IMR-90 (cell line): ENCODE measurements at regions not wholly inside any gene's neighbourhood (a gene's known extent, or its start where the extent isn't known, plus 50 kb on each side); places are given as distances from the start of the nearest gene placed in this dataset.

Experiments
- ATAC-seq: fragments of 200-7000 bp; cut with Tn5 transposase; 2 replicates; pipeline ENCODE4 v1.9.1; 2020; ENCODE audit warnings: low read depth, mild to moderate bottlenecking, moderate library complexity
- BruUV-seq: library from RNA; stranded (reverse); fragments of 400-500 nt; replicated peaks from 2 replicates; lab custom pipeline; 2021; lab: Mats Ljungman, UMichigan
- CTCF ChIA-PET: fragments of 300-600 bp; formaldehyde crosslinking; extraction: SDS; loops from one replicate; lab custom pipeline; 2021; ENCODE audit warnings: antibody characterized with exemption; lab: Yijun Ruan, JAX
- POLR2A ChIA-PET: fragments of 300-600 bp; sonication (Branson Sonifier 250); formaldehyde crosslinking; loops from one replicate; lab custom pipeline; 2022; ENCODE audit warnings: antibody characterized with exemption; ENCODE audit not compliant: unreplicated experiment; lab: Charles Lee
- DNase-seq: peaks from one replicate; pipeline ENCODE4 v3.0.0; 2013
- H2AFZ ChIP-seq: replicated peaks from 2 replicates; pipeline ENCODE3; 2013; ENCODE audit warnings: low read length, mild to moderate bottlenecking; ENCODE audit not compliant: poor library complexity
- H2AK5ac ChIP-seq: 2 replicates; pipeline ENCODE4 v1.6.1; 2013; ENCODE audit warnings: low read depth, low read length, inconsistent platforms
- H2AK9ac ChIP-seq: replicated peaks from 2 replicates; pipeline ENCODE3; 2013; ENCODE audit warnings: mild to moderate bottlenecking, low read depth, low read length, moderate library complexity; ENCODE audit not compliant: poor library complexity
- H2BK120ac ChIP-seq: 2 replicates; pipeline ENCODE4 v1.6.1; 2013; ENCODE audit warnings: low read depth, low read length, inconsistent platforms
- H2BK15ac ChIP-seq: 3 replicates; pipeline ENCODE4 v1.6.1; 2013; ENCODE audit warnings: low read depth, low read length, inconsistent platforms
- H2BK20ac ChIP-seq: 2 replicates; pipeline ENCODE4 v1.6.1; 2013; ENCODE audit warnings: low read depth, mild to moderate bottlenecking, inconsistent platforms, low read length, moderate library complexity
- H2BK5ac ChIP-seq: 2 replicates; pipeline ENCODE4 v1.6.1; 2013; ENCODE audit warnings: mild to moderate bottlenecking, low read depth, low read length, inconsistent platforms; ENCODE audit not compliant: poor library complexity, severe bottlenecking
- H3K14ac ChIP-seq: replicated peaks from 2 replicates; pipeline ENCODE4 v1.6.1; 2013; ENCODE audit warnings: low read depth, low read length, inconsistent platforms
- H3K18ac ChIP-seq: 2 replicates; pipeline ENCODE4 v1.6.1; 2013; ENCODE audit warnings: low read depth, low read length, control low read depth
- H3K23ac ChIP-seq: 2 replicates; pipeline ENCODE4 v1.6.1; 2013; ENCODE audit warnings: low read depth, low read length, inconsistent platforms
- H3K27ac ChIP-seq: 2 replicates; pipeline ENCODE4 v1.5.1; 2013; ENCODE audit warnings: mild to moderate bottlenecking, control low read depth, low read length; ENCODE audit not compliant: insufficient read depth
- H3K27me3 ChIP-seq: 2 replicates; pipeline ENCODE4 v1.6.1; 2013; ENCODE audit warnings: low read length; ENCODE audit not compliant: control insufficient read depth, insufficient read depth
- H3K36me3 ChIP-seq: 2 replicates; pipeline ENCODE4 v1.6.1; 2013; ENCODE audit warnings: low read length, mixed read lengths; ENCODE audit not compliant: control insufficient read depth, insufficient read depth
- H3K4ac ChIP-seq: 2 replicates; pipeline ENCODE4 v1.6.1; 2013; ENCODE audit warnings: low read depth, low read length, inconsistent platforms
- H3K4me1 ChIP-seq: 2 replicates; pipeline ENCODE4 v1.6.1; 2013; ENCODE audit warnings: low read length, mixed read lengths; ENCODE audit not compliant: control insufficient read depth, insufficient read depth
- H3K4me2 ChIP-seq: 2 replicates; pipeline ENCODE4 v1.6.1; 2013; ENCODE audit warnings: low read depth, mild to moderate bottlenecking, control low read depth, low read length, moderate library complexity
- H3K4me3 ChIP-seq: 2 replicates; pipeline ENCODE4 v1.5.1; 2013; ENCODE audit warnings: low read depth, mild to moderate bottlenecking, control low read depth, low read length, moderate library complexity; ENCODE audit not compliant: insufficient read depth
- H3K56ac ChIP-seq: 2 replicates; pipeline ENCODE4 v1.6.1; 2013; ENCODE audit warnings: low read length, inconsistent platforms; ENCODE audit not compliant: insufficient read depth; ENCODE audit errors: extremely low read depth
- H3K79me1 ChIP-seq, 2 experiments: 2 replicates each; pipeline ENCODE4 v1.6.1; 2013; ENCODE audit warnings: low read length in 2 of 2, inconsistent platforms in 1 of 2, low read depth in 1 of 2
- H3K9ac ChIP-seq: 2 replicates; pipeline ENCODE4 v1.6.1; 2013; ENCODE audit warnings: low read depth, low read length, control low read depth
- H3K9me1 ChIP-seq: 2 replicates; pipeline ENCODE4 v1.6.1; 2013; ENCODE audit warnings: low read length, inconsistent platforms; ENCODE audit not compliant: insufficient read depth
- H3K9me3 ChIP-seq: 2 replicates; pipeline ENCODE4 v1.6.1; 2013; ENCODE audit warnings: low read length; ENCODE audit not compliant: control insufficient read depth, insufficient read depth
- H4K20me1 ChIP-seq: 2 replicates; pipeline ENCODE4 v1.6.1; 2013; ENCODE audit warnings: low read length, inconsistent platforms; ENCODE audit not compliant: insufficient read depth
- H4K5ac ChIP-seq: 2 replicates; pipeline ENCODE4 v1.6.1; 2013; ENCODE audit warnings: mild to moderate bottlenecking, low read depth, low read length, control low read depth
- H4K8ac ChIP-seq, 2 experiments: 2 replicates each; pipeline ENCODE4 v1.6.1; 2013; ENCODE audit warnings: low read depth in 2 of 2, low read length in 2 of 2, control low read depth in 1 of 2, inconsistent platforms in 1 of 2
- H4K91ac ChIP-seq: 2 replicates; pipeline ENCODE4 v1.6.1; 2013; ENCODE audit warnings: low read depth, low read length, inconsistent platforms; ENCODE audit not compliant: insufficient read depth
- BHLHE40 ChIP-seq: fragments of 150-350 bp; IDR thresholded peaks from 2 replicates; pipeline ENCODE4 v1.6.1; 2016; ENCODE audit warnings: mild to moderate bottlenecking, low read depth, low read length
- CEBPB ChIP-seq: IDR thresholded peaks from 2 replicates; pipeline ENCODE4 v1.6.1; 2012; ENCODE audit warnings: low read depth, low read length, improper control_type of control experiment
- ELK1 ChIP-seq: fragments of 150-350 bp; IDR thresholded peaks from 2 replicates; pipeline ENCODE4 v1.6.1; 2016; ENCODE audit warnings: low read depth, mild to moderate bottlenecking, low read length, moderate library complexity, borderline replicate concordance
- MAFK ChIP-seq: IDR thresholded peaks from 2 replicates; pipeline ENCODE4 v1.6.1; 2012; ENCODE audit warnings: low read depth, low read length, improper control_type of control experiment
- MXI1 ChIP-seq: IDR thresholded peaks from 2 replicates; pipeline ENCODE4 v1.6.1; 2012; ENCODE audit warnings: low read depth, mild to moderate bottlenecking, low read length, moderate library complexity, borderline replicate concordance
- NFE2L2 ChIP-seq: fragments of 150-350 bp; IDR thresholded peaks from 2 replicates; pipeline ENCODE4 v1.6.1; 2016; ENCODE audit warnings: low read depth, mild to moderate bottlenecking, low read length
- POLR2A ChIP-seq: IDR thresholded peaks from 2 replicates; pipeline ENCODE4 v1.6.1; 2012; ENCODE audit warnings: mild to moderate bottlenecking, low read depth, low read length
- RAD21 ChIP-seq: IDR thresholded peaks from 2 replicates; pipeline ENCODE4 v1.6.1; 2012; ENCODE audit warnings: low read length, improper control_type of control experiment
- WGBS, 2 experiments: methylation state at CpG; one replicate each; pipeline versions ENCODE4 v1.1.5 to v1.1.7; 2013; ENCODE audit warnings: missing lambda C conversion rate in 2 of 2; ENCODE audit not compliant: insufficient read length in 1 of 2; ENCODE audit errors: extremely low coverage in 2 of 2; 5-methylcytosine and 5-hydroxymethylcytosine counted together
- dilution Hi-C: fragments of 300-500 bp; cut with HindIII; formaldehyde crosslinking; loops from one replicate; pipeline ENCODE4 v1.14.3; 2018; ENCODE audit warnings: low sequenced_read_pairs; ENCODE audit not compliant: unreplicated experiment
- in situ Hi-C: fragments of 300-500 bp; cut with MboI; formaldehyde crosslinking; loops from 3 replicates; pipeline ENCODE4 v1.14.3; 2019; ENCODE audit warnings: low sequenced_read_pairs, inconsistent platforms, mixed read lengths
- intact Hi-C: fragments of 100-400 bp; cut with micrococcal nuclease; formaldehyde crosslinking; loops from 2 replicates; pipeline ENCODE4 v1.10.0; 2022

- Histone ChIP-seq H4K91ac (peak overlapping the region; percentile 5; the same call in 1 of the 2 replicates), H3K14ac (no peak overlapping the region), H3K79me1 (no peaks in the 10 kb centered on the region), H3K9me3 (no peaks in the 10 kb centered on the region), H4K20me1 (no peaks in the 10 kb centered on the region), H2AK9ac (no peak overlapping the region), H2BK5ac (no peak overlapping the region), H3K4ac (0 out of 2 replicates have a peak overlapping the region, but pooled peaks have one; percentile 1), H2AK5ac (peak overlapping the region; percentile 47), H2AFZ (no peak overlapping the region), H3K56ac (no peak overlapping the region), H3K27me3 (peaks cover 17% of the 10 kb centered on the region; the same call in 1 of the 2 replicates), H3K4me3 (no peak overlapping the region), H3K23ac (no peak overlapping the region), H4K5ac (peak overlapping the region; percentile 64; the same call in 1 of the 2 replicates), H2BK120ac (peak overlapping the region; percentile 2; the same call in 1 of the 2 replicates), H3K4me1 (peaks cover 5% of the 10 kb centered on the region), H3K9me1 (no peaks in the 10 kb centered on the region; the same call in 1 of the 2 replicates), H2BK20ac (no peak overlapping the region), H3K9ac (no peak overlapping the region), H2BK15ac (peak overlapping the region; percentile 51; the same call in 2 of the 3 replicates), H3K36me3 (no peaks in the 10 kb centered on the region), H3K4me2 (no peak overlapping the region), H3K18ac (no peak overlapping the region), H3K27ac (no peak overlapping the region), H4K8ac (no peak overlapping the region)
- ATAC-seq: no peak
- TF ChIP-seq RAD21 (no peak), ELK1 (no peak), MAFK (no peak), POLR2A (no peak), NFE2L2 (no peak), CEBPB (no peak), BHLHE40 (no peak), MXI1 (no peak)
- ChIA-PET POLR2A (interaction anchor here (0.6 kb wide), 1 partner anchor 1930 kb away, joined by 3 read pairs; no protein-coding TSS in a partner anchor), CTCF (interaction anchor here (1.1 kb wide), 1 partner anchor 167 kb away, joined by 3 read pairs; no protein-coding TSS in a partner anchor)
- BruUV-seq: no TSS peak
- dilution Hi-C loops (no loop called here), in situ Hi-C loops (no loop called here), intact Hi-C loops (loop anchor here (10.0 kb wide), 1 partner anchor 126 kb away; no protein-coding TSS in a partner anchor)
- 97% methylated on average over 4 of the region's 4 CpGs; no CpG with 5 or more reads in 1 of the 2 experiments for WGBS, 2 experiments
- DNase-seq: no peak
Measured at GRCh38 chr6:113691260-113691656, 165.9 kb upstream of the MARCKS start.
